HCT116 (cell line): ENCODE measurements at regions not wholly inside any gene's neighbourhood (a gene's known extent, or its start where the extent isn't known, plus 50 kb on each side); places are given as distances from the start of the nearest gene placed in this dataset.

Source experiments
- ATAC-seq: fragments of 200-7000 bp; cut with Tn5 transposase; 2 replicates; pipeline ENCODE4 v1.9.1; 2020; ENCODE audit warnings: mild to moderate bottlenecking, moderate library complexity
- BruUV-seq: library from RNA; stranded (reverse); fragments of 400-500 nt; replicated peaks from 2 replicates; lab custom pipeline; 2021; lab: Mats Ljungman, UMichigan
- CTCF ChIA-PET: fragments of 300-600 bp; sonication (Branson Sonifier 250); formaldehyde crosslinking; loops from one replicate; lab custom pipeline; 2021; ENCODE audit warnings: antibody characterized with exemption; lab: Charles Lee
- POLR2A ChIA-PET: fragments of 300-600, 350-600 bp; sonication (Branson Sonifier 250); formaldehyde crosslinking; loops from one replicate; lab custom pipeline; 2021; ENCODE audit warnings: antibody characterized with exemption; lab: Charles Lee
- RAD21 ChIA-PET, 2 experiments: fragments of 300-600 bp; sonication (Branson Sonifier 250); formaldehyde crosslinking; loops; one replicate each; lab custom pipeline; 2023; ENCODE audit warnings: low total read pairs in 2 of 2; ENCODE audit not compliant: uncharacterized antibody in 2 of 2, unreplicated experiment in 2 of 2, low non-redundant PET in 1 of 2; lab: Charles Lee
- DNase-seq: peaks from one replicate; pipeline ENCODE4 v3.0.0-alpha.2; 2010; ENCODE audit warnings: low read depth, low spot score
- H2AFZ ChIP-seq: fragments of 200-600 bp; shearing (Covaris generic), sonication (generic); 2 replicates; pipeline ENCODE4 v1.6.1; 2017; ENCODE audit warnings: low read depth, mixed run types, mixed read lengths, antibody characterized with exemption, low read length; ENCODE audit not compliant: poor library complexity, severe bottlenecking
- H3K27ac ChIP-seq: 2 replicates; pipeline ENCODE4 v1.5.1; 2012; ENCODE audit warnings: low read depth, low read length
- H3K27me3 ChIP-seq: fragments of 200-600 bp; sonication (generic); 2 replicates; pipeline ENCODE4 v1.6.1; 2016; ENCODE audit warnings: mixed run types, low read length, mixed read lengths; ENCODE audit not compliant: insufficient read depth
- H3K36me3 ChIP-seq, 2 experiments: fragments of 200-500 bp in 1 of 2; fragments of 200-600 bp in 1 of 2; sonication (Bioruptor generic) in 1 of 2; sonication (generic) in 1 of 2; 2 replicates each; pipeline versions ENCODE4 v1.5.1 to v1.6.1; 2014 to 2016; ENCODE audit warnings: low read length in 2 of 2, inconsistent platforms in 1 of 2, mixed read lengths in 1 of 2, mixed run types in 1 of 2; ENCODE audit not compliant: insufficient read depth in 2 of 2, control insufficient read depth in 1 of 2
- H3K4me1 ChIP-seq, 2 experiments: fragments of 200-600 bp in 1 of 2; sonication (generic) in 1 of 2; 2 replicates each; pipeline versions ENCODE4 v1.5.1 to v1.6.1; 2012 to 2017; ENCODE audit warnings: low read length in 2 of 2, inconsistent platforms in 1 of 2, mild to moderate bottlenecking in 1 of 2, mixed read lengths in 1 of 2, mixed run types in 1 of 2, moderate library complexity in 1 of 2; ENCODE audit not compliant: insufficient read depth in 2 of 2, control insufficient read depth in 1 of 2
- H3K4me2 ChIP-seq: fragments of 200-600 bp; sonication (generic); 2 replicates; pipeline ENCODE4 v1.6.1; 2017; ENCODE audit warnings: mixed run types, low read length, mixed read lengths
- H3K4me3 ChIP-seq, 2 experiments: fragments of 200-600 bp in 1 of 2; sonication (generic) in 1 of 2; replicated peaks in 1 of 2; 2 replicates each; pipeline ENCODE4 v1.5.1; 2011 to 2016; ENCODE audit warnings: low read length in 2 of 2, control low read depth in 1 of 2, low read depth in 1 of 2, mild to moderate bottlenecking in 1 of 2, mixed read lengths in 1 of 2, mixed run types in 1 of 2
- H3K79me2 ChIP-seq: fragments of 200-600 bp; sonication (generic); 2 replicates; pipeline ENCODE4 v1.6.1; 2017; ENCODE audit warnings: mild to moderate bottlenecking, mixed run types, low read length, moderate library complexity, mixed read lengths; ENCODE audit not compliant: insufficient read depth
- H3K9ac ChIP-seq: fragments of 200-600 bp; sonication (generic); 2 replicates; pipeline ENCODE4 v1.6.1; 2016; ENCODE audit warnings: low read length, mixed read lengths
- H3K9me2 ChIP-seq: fragments of 200-600 bp; sonication (generic), shearing (Covaris generic); 2 replicates; pipeline ENCODE4 v1.6.1; 2017; ENCODE audit warnings: mixed run types, mild to moderate bottlenecking, moderate library complexity; ENCODE audit not compliant: insufficient read depth
- H3K9me3 ChIP-seq, 2 experiments: fragments of 200-500 bp in 1 of 2; fragments of 200-600 bp in 1 of 2; sonication (Bioruptor generic) in 1 of 2; sonication (generic) in 1 of 2; 2 replicates each; pipeline ENCODE4 v1.6.1; 2014 to 2017; ENCODE audit warnings: low read length in 2 of 2, mixed read lengths in 2 of 2, inconsistent platforms in 1 of 2, low read depth in 1 of 2, mild to moderate bottlenecking in 1 of 2, mixed run types in 1 of 2, moderate library complexity in 1 of 2; ENCODE audit not compliant: control insufficient read depth in 1 of 2, insufficient read depth in 1 of 2
- H4K20me1 ChIP-seq: fragments of 200-600 bp; sonication (generic), shearing (Covaris generic); 2 replicates; pipeline ENCODE4 v1.6.1; 2017; ENCODE audit warnings: mixed run types, mild to moderate bottlenecking, moderate library complexity; ENCODE audit not compliant: insufficient read depth
- CBX3 ChIP-seq: IDR thresholded peaks from 2 replicates; pipeline ENCODE4 v1.6.1; 2012; ENCODE audit warnings: low read depth
- CEBPB ChIP-seq: IDR thresholded peaks from 2 replicates; pipeline ENCODE4 v1.6.1; 2012; ENCODE audit warnings: low read depth
- CTCF ChIP-seq, 3 experiments: fragments of 200-600 bp in 1 of 3; sonication (generic) in 1 of 3; IDR thresholded peaks in 2 of 3; conservative IDR thresholded peaks in 1 of 3; 2 replicates each; pipeline ENCODE4 v1.5.1; 2012 to 2017; ENCODE audit warnings: low read depth in 2 of 3, low read length in 2 of 3, antibody characterized with exemption in 1 of 3, borderline replicate concordance in 1 of 3, control low read depth in 1 of 3, mild to moderate bottlenecking in 1 of 3, mixed read lengths in 1 of 3, mixed run types in 1 of 3, moderate library complexity in 1 of 3; ENCODE audit not compliant: insufficient read depth in 1 of 3
- ELF1 ChIP-seq: IDR thresholded peaks from 2 replicates; pipeline ENCODE4 v1.6.1; 2012; ENCODE audit warnings: low read depth, borderline replicate concordance
- EZH2 ChIP-seq: fragments of 200-600 bp; sonication (generic); IDR thresholded peaks from 2 replicates; pipeline ENCODE4 v1.6.1; 2017; ENCODE audit warnings: antibody characterized with exemption, mixed run types
- EZH2phosphoT487 ChIP-seq: fragments of 200-600 bp; IDR thresholded peaks from 2 replicates; pipeline ENCODE4 v1.6.1; 2018; ENCODE audit warnings: antibody characterized with exemption, borderline replicate concordance
- FOSL1 ChIP-seq: IDR thresholded peaks from 2 replicates; pipeline ENCODE4 v1.6.1; 2012; ENCODE audit warnings: low read depth
- JUND ChIP-seq: IDR thresholded peaks from 2 replicates; pipeline ENCODE4 v1.6.1; 2012
- POLR2A ChIP-seq: IDR thresholded peaks from 2 replicates; pipeline ENCODE4 v1.7.0; 2011; ENCODE audit warnings: borderline replicate concordance; ENCODE audit not compliant: insufficient read depth, insufficient read length; ENCODE audit errors: extremely low read depth
- POLR2AphosphoS5 ChIP-seq: IDR thresholded peaks from 2 replicates; pipeline ENCODE4 v1.6.1; 2011; ENCODE audit warnings: mild to moderate bottlenecking, low read depth, low read length, moderate library complexity
- RAD21 ChIP-seq: IDR thresholded peaks from 2 replicates; pipeline ENCODE4 v1.6.1; 2012; ENCODE audit warnings: low read depth, mild to moderate bottlenecking
- SP1 ChIP-seq: IDR thresholded peaks from 2 replicates; pipeline ENCODE4 v1.6.1; 2012; ENCODE audit warnings: low read depth
- SRF ChIP-seq: IDR thresholded peaks from 2 replicates; pipeline ENCODE4 v1.6.1; 2012; ENCODE audit warnings: low read depth
- YY1 ChIP-seq: IDR thresholded peaks from 2 replicates; pipeline ENCODE4 v1.6.1; 2011; ENCODE audit warnings: low read length, low read depth, moderate library complexity, mild to moderate bottlenecking; ENCODE audit not compliant: insufficient replicate concordance; ENCODE audit errors: extremely low read depth
- ZBTB33 ChIP-seq: IDR thresholded peaks from 2 replicates; pipeline ENCODE4 v1.6.1; 2011; ENCODE audit warnings: mild to moderate bottlenecking, low read length, moderate library complexity; ENCODE audit not compliant: insufficient replicate concordance; ENCODE audit errors: extremely low read depth
- ZFX ChIP-seq: fragments of 450-650 bp; IDR thresholded peaks from 2 replicates; pipeline ENCODE4 v1.6.1; 2017
- intact Hi-C: fragments of 100-400 bp; cut with micrococcal nuclease; formaldehyde crosslinking; loops from 2 replicates; pipeline ENCODE4 v1.10.0; 2022

- Histone ChIP-seq H3K27ac (no peak overlapping the region), H3K4me3 (no peak overlapping the region), H3K9me3 (no peaks in the 10 kb centered on the region; a peak in 1 of 4 replicates), H3K36me3 (no peaks in the 10 kb centered on the region), H3K4me1 (no peaks in the 10 kb centered on the region), H3K9me2 (no peaks in the 10 kb centered on the region), H3K79me2 (no peaks in the 10 kb centered on the region), H3K4me2 (no peak overlapping the region), H2AFZ (no peak overlapping the region), H4K20me1 (no peaks in the 10 kb centered on the region), H3K9ac (no peak overlapping the region), H3K27me3 (no peaks in the 10 kb centered on the region)
- ATAC-seq (no peak), DNase-seq (no peak)
- no TSS peak for BruUV-seq
- CTCF ChIA-PET, result no interaction called here
- no peak for TF ChIP-seq EZH2
- TF ChIP-seq CBX3, result no peak
- TF ChIP-seq ZFX, result no peak
- TF ChIP-seq CEBPB, result no peak
- TF ChIP-seq RAD21, result no peak
- no peak for TF ChIP-seq SP1
- TF ChIP-seq SRF, result no peak
- TF ChIP-seq EZH2phosphoT487, result no peak
- no peak for TF ChIP-seq CTCF (IDR thresholded peaks at IDR 0.05 in 2 of 3, conservative IDR thresholded peaks at IDR 0.05 in 1 of 3; ENCODE audit: borderline replicate concordance in 1 of 3, insufficient read depth in 1 of 3, low read depth in 2 of 3, low read length in 2 of 3)
- TF ChIP-seq ELF1, result no peak
- RAD21 ChIA-PET, result no interaction called here
- intact Hi-C loops, result no loop called here
- POLR2A ChIA-PET, result no interaction called here
Observed at GRCh38 chr20:40148886-40149285, 540.1 kb downstream of the MAFB start.

GRCh38 chr20:40146071-40146470 lies 543.0 kb downstream of the MAFB start:
- POLR2A ChIA-PET, result no interaction called here
- no TSS peak for BruUV-seq

More at GRCh38 chr20:40146071-40146470, 543.0 kb downstream of the MAFB start:
- Histone ChIP-seq H3K9ac (no peak overlapping the region), H2AFZ (no peak overlapping the region), H3K4me2 (no peak overlapping the region), H3K9me3 (peaks cover 0 to 4% of the 10 kb centered on the region in 2 experiments; a peak in 1 of 4 replicates), H3K79me2 (no peaks in the 10 kb centered on the region), H3K9me2 (no peaks in the 10 kb centered on the region), H3K4me3 (no peak overlapping the region), H3K27me3 (no peaks in the 10 kb centered on the region), H3K36me3 (no peaks in the 10 kb centered on the region), H3K4me1 (no peaks in the 10 kb centered on the region), H4K20me1 (no peaks in the 10 kb centered on the region), H3K27ac (no peak overlapping the region)
- ATAC-seq (no peak), DNase-seq (no peak)
- TF ChIP-seq CBX3 (no peak), POLR2A (no peak), FOSL1 (no peak), CEBPB (no peak), SRF (no peak), YY1 (no peak), RAD21 (no peak), POLR2AphosphoS5 (no peak), EZH2phosphoT487 (no peak), JUND (no peak), ZBTB33 (no peak), EZH2 (no peak), ELF1 (no peak)
- ChIA-PET CTCF (no interaction called here), RAD21 (no interaction called here)
- intact Hi-C loops, result no loop called here
